Cardiac fibroblast (primary cell): ENCODE measurements at regions not wholly inside any gene's neighbourhood (a gene's known extent, or its start where the extent isn't known, plus 50 kb on each side); places are given as distances from the start of the nearest gene placed in this dataset.

Source experiments
- DNase-seq, 2 donors: peaks; one replicate each; pipeline versions ENCODE4 v3.0.0 to v3.0.0-alpha.2; 2010; ENCODE audit warnings: low read depth in 2 of 2
- H3K4me3 ChIP-seq, 2 donors: replicated peaks in 1 of 2; 1 replicate in 1 of 2; 2 replicates in 1 of 2; pipeline ENCODE4 v1.5.1; 2011; ENCODE audit warnings: low read depth in 2 of 2, low read length in 2 of 2, mild to moderate bottlenecking in 2 of 2, moderate library complexity in 1 of 2
- CTCF ChIP-seq: IDR thresholded peaks from one replicate; pipeline ENCODE4 v1.5.1; 2011; ENCODE audit warnings: low read depth, mild to moderate bottlenecking, low read length, inconsistent platforms

GRCh38 chr1:219699870-219700269 lies 87.0 kb upstream of the ZC3H11B start:
- DNase-seq = peak; percentile 33 to 91
- TF ChIP-seq CTCF = no peak
- H3K4me3 ChIP-seq = no peak overlapping the region

DNA sequence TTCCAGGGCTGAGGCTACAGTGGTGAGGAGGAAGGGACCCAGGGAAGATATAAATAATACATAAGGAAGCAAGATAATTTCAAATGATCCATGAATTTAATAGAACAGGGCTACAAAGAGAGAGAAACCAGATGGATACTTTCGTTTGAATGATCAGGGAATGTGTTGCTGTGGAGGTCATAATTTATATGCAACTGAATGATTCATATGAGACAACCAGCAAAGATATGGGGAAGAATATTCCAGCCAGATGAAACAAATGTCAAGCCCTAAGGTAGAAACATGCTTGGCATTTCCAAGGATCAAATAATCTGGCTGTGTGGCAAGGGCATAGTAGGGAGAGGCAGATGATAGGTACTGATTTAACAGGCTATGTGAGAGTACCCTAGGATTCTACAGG lies 84.8 kb upstream of the ZC3H11B start:
- TF ChIP-seq CTCF = no peak
- no peak overlapping the region for H3K4me3 ChIP-seq
- no peak for DNase-seq

DNA sequence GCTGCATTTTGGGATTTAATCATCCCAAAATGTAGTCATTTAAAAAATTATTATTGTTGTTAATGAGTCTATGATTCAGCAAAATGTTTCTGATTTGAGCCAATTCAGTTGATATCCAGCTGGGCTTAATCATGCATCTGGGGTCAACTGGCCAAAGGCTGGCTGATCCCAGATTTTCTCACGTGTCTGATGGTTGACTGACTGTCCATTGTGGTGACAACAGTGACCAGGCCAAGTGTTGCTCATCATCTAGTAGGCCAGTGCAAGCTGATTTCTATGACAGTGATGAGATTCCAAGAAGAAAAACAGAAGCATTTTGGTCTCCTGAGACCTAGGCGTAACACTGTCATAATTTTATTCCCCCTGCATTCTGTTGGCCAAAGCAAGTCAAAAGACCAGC lies 80.1 kb upstream of the ZC3H11B start:
- H3K4me3 ChIP-seq = no peak overlapping the region
- no peak for DNase-seq
- TF ChIP-seq CTCF = no peak

GRCh38 chr1:219689774-219690173 lies 76.9 kb upstream of the ZC3H11B start:
- DNase-seq = no peak
- TF ChIP-seq CTCF = no peak
- H3K4me3 ChIP-seq = no peak overlapping the region

- no peak for TF ChIP-seq CTCF
- H3K4me3 ChIP-seq = no peak overlapping the region
- no peak for DNase-seq
Measured at GRCh38 chr1:219687779-219688178, 74.9 kb upstream of the ZC3H11B start.

DNA sequence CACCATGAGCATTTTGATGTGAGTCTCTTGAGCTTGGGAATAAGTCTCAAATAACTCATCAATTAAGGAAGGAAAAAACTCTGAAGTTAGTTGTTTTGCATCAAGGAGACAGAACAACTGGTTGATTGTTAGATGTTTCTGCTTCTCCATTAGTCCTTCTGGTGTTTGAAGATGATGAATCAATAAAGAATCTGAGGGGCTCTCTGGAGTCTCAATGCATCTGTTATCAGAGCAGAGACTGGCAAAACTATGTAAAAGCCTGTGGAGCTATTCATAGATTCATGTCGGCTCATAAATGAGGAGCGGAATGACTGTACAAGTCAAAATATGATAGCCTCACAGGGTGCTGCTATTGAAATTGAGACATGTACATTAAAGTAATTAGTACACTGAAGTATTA lies 73.3 kb upstream of the ZC3H11B start:
- TF ChIP-seq CTCF = no peak
- no peak overlapping the region for H3K4me3 ChIP-seq
- DNase-seq = no peak

DNA sequence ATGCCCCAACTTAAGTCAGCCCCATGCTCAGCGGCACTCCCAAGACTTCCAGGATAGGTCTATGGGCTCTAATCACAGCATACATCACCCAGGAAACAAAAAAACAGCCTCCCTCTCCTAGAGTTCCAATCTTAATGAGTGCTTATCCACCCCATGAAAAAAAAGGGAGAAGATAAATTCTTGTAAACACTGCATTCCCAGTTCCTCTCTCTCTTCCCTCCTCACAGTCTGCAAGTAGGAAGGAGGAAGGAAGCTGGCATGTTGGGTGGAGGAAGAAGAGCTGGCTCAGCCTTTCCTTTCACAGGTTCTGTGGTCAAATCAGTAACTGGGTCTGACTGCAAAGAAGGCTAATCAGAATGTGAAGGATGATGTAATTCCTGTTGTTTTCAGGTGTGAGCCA lies 69.9 kb upstream of the ZC3H11B start:
- no peak overlapping the region for H3K4me3 ChIP-seq
- no peak for TF ChIP-seq CTCF
- no peak for DNase-seq
